ENCODE measurements at regions not wholly inside any gene's neighbourhood (a gene's known extent, or its start where the extent isn't known, plus 50 kb on each side); places are given as distances from the start of the nearest gene placed in this dataset.
"Not testable (repeated sequence)": the region's sequence is repeated elsewhere in the genome, so short reads cannot be mapped to it uniquely, and the experiment has no call there.

GRCh38 chr2:196295005-196295404 is 123.6 kb upstream of the STK17B start:
- no peak overlapping the region for H3K9ac ChIP-seq (ENCODE audit: insufficient read depth, low read length)
- H3K79me2 ChIP-seq (ENCODE audit: control insufficient read depth, insufficient read depth, low read length) = no peaks in the 10 kb centered on the region
- H4K20me1 ChIP-seq (ENCODE audit: control insufficient read depth, extremely low read depth, insufficient read depth, low read length) = no peaks in the 10 kb centered on the region
- H3K27me3 ChIP-seq (ENCODE audit: control insufficient read depth, insufficient read depth, low read length) = no peaks in the 10 kb centered on the region
- no peak overlapping the region for H3K4me2 ChIP-seq (ENCODE audit: extremely low read depth, insufficient read depth, low read length)
- peaks cover 11% of the 10 kb centered on the region for H3K4me1 ChIP-seq (ENCODE audit: control insufficient read depth, extremely low read depth, insufficient read depth, low read length)
- H3K27ac ChIP-seq (ENCODE audit: insufficient read depth, low read length) = peak overlapping the region; percentile 15
- H3K4me3 ChIP-seq (replicated peaks in 1 of 4; ENCODE audit: control extremely low read depth in 1 of 4, insufficient read depth in 1 of 4, low read depth in 3 of 4, low read length in 4 of 4) = no peak overlapping the region
- H3K36me3 ChIP-seq (ENCODE audit: control insufficient read depth, insufficient read depth, low read length) = no peaks in the 10 kb centered on the region
- no peaks in the 10 kb centered on the region for H3K9me3 ChIP-seq (ENCODE audit: control insufficient read depth, insufficient read depth, low read depth, low read length)
- TF ChIP-seq CTCF (conservative IDR thresholded peaks at IDR 0.05 in 1 of 2, IDR thresholded peaks at IDR 0.05 in 1 of 2; ENCODE audit: low read depth in 1 of 2, low read length in 2 of 2) (no peak), EZH2 (IDR thresholded peaks at IDR 0.05; ENCODE audit: low read length, missing control alignments) (no peak)
- peak in 1 of 2 donors; percentile 25 for DNase-seq (ENCODE audit: low read depth in 2 of 2)
- no peak overlapping the region for H2AFZ ChIP-seq (ENCODE audit: low read length)

GRCh38 chr2:196298106-196298723 is 126.8 kb upstream of the STK17B start:
- H3K9me3 ChIP-seq (ENCODE audit: control insufficient read depth, insufficient read depth, low read depth, low read length); H3K27ac ChIP-seq (ENCODE audit: insufficient read depth, low read length); H2AFZ ChIP-seq (ENCODE audit: low read length); H3K36me3 ChIP-seq (ENCODE audit: control insufficient read depth, insufficient read depth, low read length); H3K9ac ChIP-seq (ENCODE audit: insufficient read depth, low read length); H3K79me2 ChIP-seq (ENCODE audit: control insufficient read depth, insufficient read depth, low read length); H3K4me3 ChIP-seq (replicated peaks in 1 of 4; ENCODE audit: control extremely low read depth in 1 of 4, insufficient read depth in 1 of 4, low read depth in 3 of 4, low read length in 4 of 4); H3K4me2 ChIP-seq (ENCODE audit: extremely low read depth, insufficient read depth, low read length); H4K20me1 ChIP-seq (ENCODE audit: control insufficient read depth, extremely low read depth, insufficient read depth, low read length); H3K27me3 ChIP-seq (ENCODE audit: control insufficient read depth, insufficient read depth, low read length): not testable (repeated sequence)
- peaks cover 11% of the 10 kb centered on the region for H3K4me1 ChIP-seq (ENCODE audit: control insufficient read depth, extremely low read depth, insufficient read depth, low read length)
- DNase-seq (ENCODE audit: low read depth in 2 of 2) = peak in 1 of 2 donors; percentile 60
- peak in 1 of 2 donors; percentile 35 for TF ChIP-seq CTCF (conservative IDR thresholded peaks at IDR 0.05 in 1 of 2, IDR thresholded peaks at IDR 0.05 in 1 of 2; ENCODE audit: low read depth in 1 of 2, low read length in 2 of 2)

GRCh38 chr2:196307775-196308305 is 136.5 kb upstream of the STK17B start:
- Histone ChIP-seq H3K79me2 (ENCODE audit: control insufficient read depth, insufficient read depth, low read length) (no peaks in the 10 kb centered on the region), H3K27me3 (ENCODE audit: control insufficient read depth, insufficient read depth, low read length) (no peaks in the 10 kb centered on the region), H3K4me2 (ENCODE audit: extremely low read depth, insufficient read depth, low read length) (no peak overlapping the region), H3K4me1 (ENCODE audit: control insufficient read depth, extremely low read depth, insufficient read depth, low read length) (no peaks in the 10 kb centered on the region), H2AFZ (ENCODE audit: low read length) (peak overlapping the region; percentile 33), H3K9ac (ENCODE audit: insufficient read depth, low read length) (no peak overlapping the region), H3K4me3 (replicated peaks in 1 of 4; ENCODE audit: control extremely low read depth in 1 of 4, insufficient read depth in 1 of 4, low read depth in 3 of 4, low read length in 4 of 4) (no peak overlapping the region), H3K36me3 (ENCODE audit: control insufficient read depth, insufficient read depth, low read length) (no peaks in the 10 kb centered on the region), H4K20me1 (ENCODE audit: control insufficient read depth, extremely low read depth, insufficient read depth, low read length) (no peaks in the 10 kb centered on the region), H3K27ac (ENCODE audit: insufficient read depth, low read length) (no peak overlapping the region), H3K9me3 (ENCODE audit: control insufficient read depth, insufficient read depth, low read depth, low read length) (no peaks in the 10 kb centered on the region)
- no peak for DNase-seq (ENCODE audit: low read depth in 2 of 2)
- TF ChIP-seq EZH2 (IDR thresholded peaks at IDR 0.05; ENCODE audit: low read length, missing control alignments) (no peak), CTCF (conservative IDR thresholded peaks at IDR 0.05 in 1 of 2, IDR thresholded peaks at IDR 0.05 in 1 of 2; ENCODE audit: low read depth in 1 of 2, low read length in 2 of 2) (no peak)
